GM19455 (cell line): ENCODE measurements at regions not wholly inside any gene's neighbourhood (a gene's known extent, or its start where the extent isn't known, plus 50 kb on each side); places are given as distances from the start of the nearest gene placed in this dataset.

Source experiments
- ATAC-seq: cut with Tn5 transposase; IDR thresholded peaks from one replicate; pipeline ENCODE4 v1.9.1; 2021; ENCODE audit not compliant: unreplicated experiment

DNA sequence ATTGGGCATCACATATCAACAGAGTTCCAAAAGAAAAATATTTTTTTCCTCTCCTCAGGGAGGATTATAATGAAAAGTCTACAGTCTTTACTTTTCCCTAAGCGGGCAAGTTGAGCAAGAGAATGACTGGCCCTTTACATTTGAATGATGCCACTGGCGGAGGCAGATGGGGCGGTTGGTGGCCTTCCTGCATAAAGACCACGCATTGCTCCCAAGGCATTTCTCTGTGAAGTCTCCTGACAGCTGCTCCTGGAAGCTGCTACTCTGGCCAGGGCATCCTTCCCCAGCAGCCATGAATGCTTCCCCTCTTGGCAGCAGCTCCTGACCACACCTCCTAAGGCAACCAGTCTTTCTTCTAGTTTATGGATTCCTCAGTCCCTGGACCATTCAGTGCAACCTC lies 161.1 kb upstream of the RRP15 start:
- no peak for ATAC-seq

DNA sequence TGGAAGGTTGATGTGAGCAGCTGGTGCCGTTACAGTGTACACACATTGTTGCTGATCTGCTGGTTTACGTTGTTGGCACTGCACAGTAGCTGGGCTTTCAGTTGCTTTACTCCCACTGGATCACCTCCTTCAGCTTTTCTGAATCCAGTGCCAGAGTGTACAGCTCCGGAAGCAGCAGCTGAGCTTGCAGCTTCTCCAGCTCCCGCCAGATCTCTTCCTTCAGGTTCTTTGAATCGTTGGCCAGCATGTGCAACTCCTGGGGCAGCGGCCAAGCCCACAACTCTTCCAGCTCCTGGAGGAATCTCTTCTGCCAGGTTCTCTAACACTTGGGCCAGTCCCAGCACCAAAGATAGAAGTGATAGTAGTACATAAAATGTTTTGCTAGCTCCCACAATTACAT lies 149.7 kb upstream of the RRP15 start:
- ATAC-seq: no peak

DNA sequence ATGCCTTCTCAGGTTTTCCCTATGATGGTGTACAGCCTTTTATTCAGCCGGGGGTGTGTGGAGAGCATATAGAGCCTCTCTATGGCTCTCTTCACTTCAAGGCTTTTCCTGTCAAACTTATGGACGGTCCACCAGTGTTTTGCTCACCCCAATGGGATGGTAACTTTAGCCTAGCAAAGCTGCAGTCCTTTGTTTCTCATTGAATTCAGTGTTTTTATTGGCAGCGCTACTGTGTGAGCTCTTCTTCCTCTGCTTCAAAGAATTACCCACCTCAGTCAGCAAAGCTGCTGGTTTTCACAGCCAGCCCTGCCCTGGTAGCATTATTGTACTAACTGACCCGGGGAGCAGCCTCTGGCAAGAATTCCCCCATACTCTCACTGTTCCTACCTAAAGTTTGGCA lies 145.3 kb upstream of the RRP15 start:
- ATAC-seq: no peak

- ATAC-seq: no peak
Measured at GRCh38 chr1:218156595-218156994, 128.5 kb upstream of the RRP15 start.

DNA sequence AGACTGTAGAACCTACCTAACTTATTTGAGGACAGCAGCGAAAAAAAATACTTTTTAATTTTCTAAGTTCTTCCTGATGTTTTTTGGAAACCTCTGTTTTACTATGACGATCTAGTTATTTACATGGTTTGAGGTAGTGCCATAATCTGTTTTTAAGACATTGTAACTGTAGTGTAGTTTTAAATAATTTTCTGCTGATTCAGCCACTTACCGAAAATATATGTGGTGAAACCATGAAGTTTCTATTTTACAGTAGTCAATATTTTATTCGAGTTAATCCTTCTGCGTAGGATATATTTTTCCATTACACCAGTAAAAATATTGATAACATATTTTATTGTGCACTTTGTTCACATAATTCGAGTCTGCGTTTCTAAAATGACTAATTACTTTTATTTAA lies 121.7 kb upstream of the RRP15 start:
- no peak for ATAC-seq

DNA sequence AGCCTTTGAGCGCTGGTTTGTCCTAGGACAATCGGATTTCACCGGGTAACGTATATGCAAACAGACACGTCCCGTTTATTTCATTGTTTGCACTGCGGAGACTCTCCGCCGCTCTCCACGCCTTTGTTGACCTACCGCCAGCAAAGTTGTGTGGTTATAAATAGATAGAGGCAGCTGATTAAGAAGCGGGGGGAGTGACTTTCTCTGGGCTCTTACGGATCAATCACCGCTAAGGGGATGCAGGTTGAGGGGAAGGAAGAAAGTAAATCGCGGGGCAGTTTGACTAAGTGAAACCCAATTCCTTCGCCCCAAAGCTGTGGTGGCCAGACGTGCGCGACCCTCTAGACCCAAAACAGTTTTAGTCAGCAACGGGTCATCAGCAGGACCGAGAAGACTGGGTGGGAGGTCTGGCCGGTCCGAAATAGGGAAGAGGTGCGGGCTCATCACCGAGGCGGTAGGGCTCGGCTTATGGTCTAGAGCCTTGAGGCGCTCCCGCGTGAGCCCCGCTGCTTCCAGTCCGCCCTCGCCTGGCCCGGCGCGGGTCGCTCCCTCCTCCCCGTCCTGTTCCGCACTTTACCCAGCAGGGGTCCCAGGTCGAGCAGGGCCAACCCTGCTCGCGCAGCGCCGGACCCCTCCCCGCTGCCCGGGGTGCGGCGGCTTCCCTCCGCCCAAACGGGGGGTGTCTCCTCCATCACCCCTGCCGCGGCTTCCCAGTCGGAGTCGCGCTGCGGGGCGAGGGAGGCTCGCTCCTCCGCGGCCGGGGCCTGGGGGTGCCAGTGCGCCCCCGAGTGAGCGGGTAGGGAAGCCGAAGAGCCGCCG lies 120.8 kb upstream of the RRP15 start:
- peak; percentile 57 for ATAC-seq

- ATAC-seq: peak; percentile 64
Measured at GRCh38 chr1:218164930-218165700, 120.0 kb upstream of the RRP15 start.

DNA sequence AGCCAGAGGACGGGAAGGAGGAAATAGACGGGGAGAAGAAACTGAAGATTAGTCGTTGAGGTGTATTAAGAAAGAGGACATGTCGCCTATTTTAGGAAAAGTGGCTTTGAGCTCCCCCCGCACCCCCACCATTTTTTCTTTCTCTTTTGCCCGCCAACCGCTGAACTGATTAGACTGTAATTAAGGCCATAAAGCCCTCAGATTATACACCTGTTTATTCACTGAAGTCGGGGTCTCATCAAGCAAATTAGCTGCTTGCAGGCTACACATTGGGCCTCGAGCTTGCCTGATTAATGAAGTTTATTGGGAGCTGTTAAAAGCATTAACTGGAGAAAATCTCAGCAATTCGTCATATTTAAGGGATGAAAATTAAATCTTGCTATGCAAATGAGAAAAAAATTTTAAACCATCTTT lies 119.4 kb upstream of the RRP15 start:
- ATAC-seq: no peak

GRCh38 chr1:218166268-218166945 lies 118.7 kb upstream of the RRP15 start:
- ATAC-seq: no peak

GRCh38 chr1:218171302-218171893 lies 113.7 kb upstream of the RRP15 start:
- ATAC-seq: no peak

- no peak for ATAC-seq
Measured at GRCh38 chr1:218182455-218182854, 102.6 kb upstream of the RRP15 start.

GRCh38 chr1:218200979-218201378 lies 84.1 kb upstream of the RRP15 start:
- ATAC-seq: no peak

DNA sequence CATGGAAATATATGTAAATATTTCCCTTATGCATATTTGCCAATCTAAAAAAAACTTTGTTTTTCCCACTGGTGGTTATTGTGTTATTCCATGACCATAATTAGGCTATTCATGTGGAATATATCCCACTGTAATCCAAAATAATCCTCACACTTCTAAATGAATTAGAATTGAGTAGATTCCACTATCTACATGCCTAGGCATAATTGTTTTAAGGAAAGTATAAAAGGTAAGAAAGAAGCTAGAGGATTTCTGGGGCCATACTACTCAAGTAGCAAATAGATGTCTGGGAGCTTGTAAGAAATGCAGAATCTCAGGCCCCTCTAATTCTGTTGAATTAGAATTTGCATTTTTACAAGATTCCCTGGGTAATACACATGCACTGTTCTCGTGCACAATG lies 83.5 kb upstream of the RRP15 start:
- ATAC-seq: no peak

DNA sequence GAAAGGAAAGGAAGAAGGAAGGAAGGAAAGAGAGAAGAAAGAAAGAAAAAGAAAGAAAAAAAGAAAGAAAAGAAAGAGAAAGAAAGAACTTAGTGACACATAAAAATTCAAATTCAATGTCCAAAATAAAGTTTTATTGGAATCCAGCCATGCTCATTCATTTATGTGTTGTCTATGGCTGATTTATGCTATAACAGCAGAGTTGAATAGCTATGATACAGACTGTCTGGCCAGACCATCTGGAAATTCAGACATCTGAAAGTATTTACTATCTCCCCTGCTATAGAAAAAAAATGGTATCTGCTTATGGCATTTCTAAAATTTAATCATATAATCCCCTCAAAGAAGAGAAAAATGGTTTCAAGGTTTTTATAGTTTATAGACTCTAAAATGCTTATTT lies 79.4 kb upstream of the RRP15 start:
- no peak for ATAC-seq

DNA sequence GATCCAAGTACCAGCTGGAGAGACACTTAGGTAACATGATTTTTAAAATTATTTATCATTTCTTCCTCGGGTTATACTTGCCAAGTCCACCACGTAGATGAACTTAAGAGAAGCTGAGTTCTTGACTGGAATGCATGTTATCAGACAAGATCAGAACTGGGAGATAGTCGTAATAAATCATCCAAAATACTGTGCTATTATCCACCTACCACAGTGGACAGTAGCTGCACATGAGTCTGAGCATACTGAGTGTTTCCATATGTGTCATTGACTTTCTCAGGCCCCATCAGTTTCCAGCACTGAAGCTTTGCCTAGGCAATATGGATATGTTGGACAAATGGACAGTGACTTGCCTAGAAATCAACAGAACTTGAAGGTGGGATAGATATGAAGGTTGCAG lies 77.9 kb upstream of the RRP15 start:
- no peak for ATAC-seq

DNA sequence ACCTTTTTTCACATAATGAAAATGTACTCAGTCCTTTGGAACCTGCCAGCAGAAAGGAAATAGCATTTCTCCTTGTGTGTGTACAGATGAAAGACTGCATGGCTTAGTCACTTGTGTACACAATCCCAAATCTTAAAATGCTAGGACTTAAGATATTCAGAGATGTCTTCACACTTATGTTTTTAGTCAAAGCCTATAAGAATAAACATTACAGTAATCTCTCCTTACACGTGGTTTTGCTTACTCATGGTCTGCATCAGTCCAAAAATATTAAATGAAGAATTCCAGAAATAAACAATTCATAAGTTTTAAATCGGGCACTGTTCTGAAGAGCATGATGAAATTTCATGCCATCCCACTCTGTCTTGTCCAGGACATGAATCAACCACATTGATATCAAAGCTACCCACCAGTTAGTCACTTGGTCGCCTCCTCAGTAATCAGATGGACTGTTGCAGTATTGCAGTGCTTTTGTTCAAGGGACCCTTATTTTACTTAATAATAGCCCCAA lies 75.7 kb upstream of the RRP15 start:
- no peak for ATAC-seq

DNA sequence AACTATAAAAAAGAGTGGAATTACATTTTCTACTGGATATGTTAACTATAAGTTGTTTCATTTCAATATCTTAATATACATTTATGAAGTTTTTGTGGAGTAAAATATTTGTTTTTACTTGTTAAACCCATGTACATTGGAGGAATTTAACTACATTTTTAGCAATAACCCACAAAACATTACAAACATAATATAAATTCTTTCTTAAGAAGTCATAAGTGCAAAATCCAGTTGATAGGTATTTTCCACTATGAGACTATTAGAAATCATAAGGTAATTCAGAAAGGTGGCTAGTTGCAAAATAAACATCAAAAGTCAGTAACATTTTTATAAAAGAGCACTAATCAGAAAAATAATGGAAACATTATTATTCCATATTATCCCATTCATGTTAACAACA lies 73.9 kb upstream of the RRP15 start:
- no peak for ATAC-seq

- no peak for ATAC-seq
Measured at GRCh38 chr1:218217040-218217439, 68.1 kb upstream of the RRP15 start.

- ATAC-seq: no peak
Measured at GRCh38 chr1:218219460-218219859, 65.6 kb upstream of the RRP15 start.

DNA sequence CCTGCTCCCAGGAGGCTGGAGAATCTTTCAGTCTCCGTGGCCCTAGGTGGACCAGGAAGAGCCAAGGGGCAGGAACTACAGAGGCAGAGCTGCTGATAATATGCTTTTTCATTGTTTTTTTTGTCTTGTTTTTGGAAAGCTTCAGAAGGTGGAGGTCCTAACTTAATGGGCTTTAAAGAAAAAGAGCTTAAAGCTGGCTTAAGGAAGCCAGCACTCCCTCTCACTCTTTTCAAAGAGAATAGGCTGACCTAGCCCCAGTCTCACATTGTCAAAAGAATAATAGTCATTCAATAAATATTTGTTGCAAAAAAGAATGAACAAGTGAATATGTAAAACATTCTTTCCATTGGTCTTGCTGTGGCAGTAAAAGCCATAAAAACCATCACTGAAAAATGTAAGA lies 61.0 kb upstream of the RRP15 start:
- ATAC-seq: no peak

GRCh38 chr1:218226005-218226404 lies 59.1 kb upstream of the RRP15 start:
- no peak for ATAC-seq
